H1 (cell line): ENCODE measurements at regions not wholly inside any gene's neighbourhood (a gene's known extent, or its start where the extent isn't known, plus 50 kb on each side); places are given as distances from the start of the nearest gene placed in this dataset.

Experiments
- CTCF ChIA-PET: fragments of 300-600 bp; sonication (Branson Sonifier 250); formaldehyde crosslinking; loops from one replicate; lab custom pipeline; 2021; ENCODE audit not compliant: partially characterized antibody; lab: Charles Lee
- POLR2A ChIA-PET: fragments of 300-600 bp; sonication (Branson Sonifier 250); formaldehyde crosslinking; loops from one replicate; lab custom pipeline; 2021; ENCODE audit warnings: inconsistent platforms; ENCODE audit not compliant: partially characterized antibody; lab: Charles Lee
- DNase-seq, 2 experiments: peaks; one replicate each; pipeline versions ENCODE4 v3.0.0 to v3.0.0-alpha.2; 2010 to 2022; ENCODE audit warnings: low spot score in 2 of 2, low read depth in 1 of 2, mixed read lengths in 1 of 2
- FAIRE-seq: peaks from 2 replicates; lab custom pipeline; 2011; peaks lifted over from hg19 to GRCh38; lab: Jason Lieb, UNC
- H2AFZ ChIP-seq: 2 replicates; pipeline ENCODE4 v1.8.1; 2012; ENCODE audit warnings: low read length, inconsistent platforms
- H2AK5ac ChIP-seq: 2 replicates; pipeline ENCODE4 v1.6.1; 2013; ENCODE audit warnings: low read depth, low read length
- H2BK120ac ChIP-seq: replicated peaks from 2 replicates; pipeline ENCODE3; 2013; ENCODE audit warnings: low read depth, low read length, inconsistent platforms
- H2BK12ac ChIP-seq: 2 replicates; pipeline ENCODE4 v1.6.1; 2013; ENCODE audit warnings: low read depth, low read length
- H2BK15ac ChIP-seq: 2 replicates; pipeline ENCODE4 v1.6.1; 2013; ENCODE audit warnings: low read length
- H2BK20ac ChIP-seq: 2 replicates; pipeline ENCODE4 v1.6.1; 2013; ENCODE audit warnings: low read length
- H2BK5ac ChIP-seq: 2 replicates; pipeline ENCODE4 v1.6.1; 2013; ENCODE audit warnings: low read depth, low read length
- H3K14ac ChIP-seq: 2 replicates; pipeline ENCODE4 v1.6.1; 2013; ENCODE audit warnings: inconsistent platforms; ENCODE audit not compliant: insufficient read length
- H3K18ac ChIP-seq: 2 replicates; pipeline ENCODE4 v1.6.1; 2013; ENCODE audit warnings: low read length; ENCODE audit errors: extremely low read depth
- H3K23ac ChIP-seq: 2 replicates; pipeline ENCODE4 v1.6.1; 2013; ENCODE audit warnings: inconsistent platforms; ENCODE audit not compliant: insufficient read length
- H3K23me2 ChIP-seq: 2 replicates; pipeline ENCODE4 v1.6.1; 2013; ENCODE audit warnings: low read depth, low read length
- H3K27ac ChIP-seq: 2 replicates; pipeline ENCODE4 v1.6.1; 2011; ENCODE audit warnings: low read depth, low read length, inconsistent platforms
- H3K27me3 ChIP-seq, 4 experiments: replicated peaks in 1 of 4; 1 replicate in 1 of 4; 2 replicates in 3 of 4; pipeline versions ENCODE4 v1.6.1 to v1.8.1; 2011 to 2013; ENCODE audit warnings: low read length in 3 of 4, mild to moderate bottlenecking in 3 of 4, inconsistent platforms in 2 of 4, mixed read lengths in 2 of 4, moderate library complexity in 1 of 4; ENCODE audit not compliant: control insufficient read depth in 3 of 4, insufficient read depth in 3 of 4; ENCODE audit errors: extremely low read depth in 1 of 4
- H3K36me3 ChIP-seq, 4 experiments: 2 replicates each; pipeline versions ENCODE4 v1.6.1 to v1.8.1; 2011 to 2013; ENCODE audit warnings: mild to moderate bottlenecking in 4 of 4, low read length in 3 of 4, moderate library complexity in 2 of 4, control low read depth in 1 of 4, inconsistent platforms in 1 of 4; ENCODE audit not compliant: insufficient read depth in 4 of 4, control insufficient read depth in 2 of 4
- H3K4ac ChIP-seq: replicated peaks from 2 replicates; pipeline ENCODE3; 2013; ENCODE audit warnings: low read length, low read depth, mixed read lengths, inconsistent platforms; ENCODE audit not compliant: insufficient read length
- H3K4me1 ChIP-seq, 4 experiments: replicated peaks in 1 of 4; 1 replicate in 1 of 4; 2 replicates in 3 of 4; pipeline versions ENCODE4 v1.6.1 to v1.8.1; 2011 to 2013; ENCODE audit warnings: low read length in 3 of 4, inconsistent platforms in 2 of 4, mixed read lengths in 1 of 4; ENCODE audit not compliant: insufficient read depth in 4 of 4, control insufficient read depth in 3 of 4
- H3K4me2 ChIP-seq, 2 experiments: 2 replicates each; pipeline versions ENCODE4 v1.6.1 to v1.8.1; 2011 to 2013; ENCODE audit warnings: low read depth in 2 of 2, low read length in 2 of 2, control low read depth in 1 of 2, inconsistent platforms in 1 of 2, mild to moderate bottlenecking in 1 of 2; ENCODE audit not compliant: insufficient read depth in 1 of 2
- H3K4me3 ChIP-seq, 4 experiments: fragments of 200-600, 300-600 bp in 1 of 4; sonication (generic), shearing (Covaris generic), sonication (Bioruptor Twin) in 1 of 4; 2 replicates each; pipeline versions ENCODE4 v1.5.1 to v1.8.1; 2011 to 2016; ENCODE audit warnings: low read length in 4 of 4, low read depth in 3 of 4, control low read depth in 2 of 4, inconsistent platforms in 2 of 4, mild to moderate bottlenecking in 2 of 4, mixed read lengths in 1 of 4, moderate library complexity in 1 of 4; ENCODE audit not compliant: insufficient read depth in 2 of 4; ENCODE audit errors: extremely low read depth in 1 of 4
- H3K56ac ChIP-seq: replicated peaks from 2 replicates; pipeline ENCODE3; 2013; ENCODE audit warnings: low read depth, mild to moderate bottlenecking, mixed read lengths, low read length, inconsistent platforms; ENCODE audit not compliant: insufficient read length
- H3K79me1 ChIP-seq: 2 replicates; pipeline ENCODE4 v1.6.1; 2013; ENCODE audit warnings: low read depth, low read length, control low read depth
- H3K79me2 ChIP-seq, 2 experiments: 2 replicates each; pipeline versions ENCODE4 v1.6.1 to v1.8.1; 2012 to 2013; ENCODE audit warnings: low read length in 2 of 2, mild to moderate bottlenecking in 2 of 2, inconsistent platforms in 1 of 2; ENCODE audit not compliant: insufficient read depth in 2 of 2, control insufficient read depth in 1 of 2
- H3K9ac ChIP-seq, 4 experiments: replicated peaks in 1 of 4; 1 replicate in 1 of 4; 2 replicates in 3 of 4; pipeline versions ENCODE4 v1.6.1 to v1.8.1; 2011 to 2013; ENCODE audit warnings: low read depth in 3 of 4, low read length in 3 of 4, control low read depth in 2 of 4, mild to moderate bottlenecking in 2 of 4, moderate library complexity in 2 of 4, inconsistent platforms in 1 of 4; ENCODE audit errors: extremely low read depth in 1 of 4
- H3K9me3 ChIP-seq, 2 experiments: 2 replicates each; pipeline versions ENCODE4 v1.6.1 to v1.8.1; 2012 to 2013; ENCODE audit warnings: mild to moderate bottlenecking in 2 of 2, moderate library complexity in 2 of 2, control low read depth in 1 of 2, inconsistent platforms in 1 of 2, low read depth in 1 of 2, low read length in 1 of 2, mixed read lengths in 1 of 2; ENCODE audit not compliant: insufficient read depth in 2 of 2
- H4K20me1 ChIP-seq, 2 experiments: replicated peaks in 1 of 2; 2 replicates each; pipeline versions ENCODE3 to v1.8.1; 2011 to 2013; ENCODE audit warnings: inconsistent platforms in 2 of 2, low read length in 2 of 2, mild to moderate bottlenecking in 1 of 2; ENCODE audit not compliant: insufficient read depth in 2 of 2, control insufficient read depth in 1 of 2
- H4K5ac ChIP-seq: 2 replicates; pipeline ENCODE4 v1.6.1; 2013; ENCODE audit warnings: low read length, low read depth, mixed read lengths, inconsistent platforms; ENCODE audit not compliant: insufficient read length
- H4K8ac ChIP-seq: 2 replicates; pipeline ENCODE4 v1.8.0; 2013; ENCODE audit warnings: mild to moderate bottlenecking, moderate library complexity, low read length, inconsistent platforms; ENCODE audit not compliant: insufficient read depth; ENCODE audit errors: extremely low read depth
- H4K91ac ChIP-seq: replicated peaks from 2 replicates; pipeline ENCODE3; 2013; ENCODE audit warnings: low read length, mixed read lengths, inconsistent platforms; ENCODE audit not compliant: insufficient read length
- EGR1 ChIP-seq: IDR thresholded peaks from 2 replicates; pipeline ENCODE4 v1.6.1; 2011; ENCODE audit warnings: low read depth, low read length, borderline replicate concordance
- EP300 ChIP-seq, 2 experiments: IDR thresholded peaks; 1 replicate in 1 of 2; 2 replicates in 1 of 2; pipeline ENCODE4 v1.6.1; 2011 to 2012; ENCODE audit warnings: low read depth in 2 of 2, low read length in 2 of 2, mild to moderate bottlenecking in 2 of 2, borderline replicate concordance in 1 of 2, inconsistent platforms in 1 of 2, moderate library complexity in 1 of 2
- FOSL1 ChIP-seq: IDR thresholded peaks from 2 replicates; pipeline ENCODE4 v1.6.1; 2011; ENCODE audit warnings: mild to moderate bottlenecking, low read depth, low read length, moderate library complexity; ENCODE audit not compliant: insufficient read depth
- HDAC6 ChIP-seq: IDR thresholded peaks from one replicate; pipeline ENCODE4 v1.7.1; 2012; ENCODE audit warnings: low read depth, mild to moderate bottlenecking, inconsistent platforms, low read length, moderate library complexity
- JUN ChIP-seq: IDR thresholded peaks from 2 replicates; pipeline ENCODE4 v1.6.1; 2011; ENCODE audit warnings: low read depth, mild to moderate bottlenecking, improper control_type of control experiment, low read length
- MAFK ChIP-seq: IDR thresholded peaks from 2 replicates; pipeline ENCODE4 v1.6.1; 2012; ENCODE audit warnings: low read depth, mild to moderate bottlenecking, improper control_type of control experiment, low read length
- PHF8 ChIP-seq: fragments of 200-600 bp; sonication (generic); conservative IDR thresholded peaks from 2 replicates; pipeline ENCODE4 v1.7.1; 2012; ENCODE audit warnings: low read depth, mild to moderate bottlenecking, inconsistent platforms, low read length, moderate library complexity
- RFX5 ChIP-seq: IDR thresholded peaks from 2 replicates; pipeline ENCODE4 v1.6.1; 2011; ENCODE audit warnings: low read depth, low read length, improper control_type of control experiment, borderline replicate concordance
- SIX5 ChIP-seq: IDR thresholded peaks from 2 replicates; pipeline ENCODE4 v1.6.1; 2011; ENCODE audit warnings: mild to moderate bottlenecking, low read depth, low read length
- SRF ChIP-seq: IDR thresholded peaks from 2 replicates; pipeline ENCODE4 v1.6.1; 2011; ENCODE audit warnings: mild to moderate bottlenecking, low read depth, low read length, moderate library complexity
- TEAD4 ChIP-seq: IDR thresholded peaks from 2 replicates; pipeline ENCODE4 v1.6.1; 2012; ENCODE audit warnings: low read depth, low read length, inconsistent platforms, mixed read lengths
- ZNF274 ChIP-seq: IDR thresholded peaks from 2 replicates; pipeline ENCODE4 v1.7.0; 2012; ENCODE audit warnings: low read length, borderline replicate concordance; ENCODE audit errors: extremely low read depth
- WGBS, 2 experiments: shearing (Covaris generic) in 1 of 2; methylation state at CpG; one replicate each; pipeline versions ENCODE4 v1.1.6 to v1.1.7; 2013 to 2015; ENCODE audit warnings: low lambda C conversion rate in 2 of 2, mixed read lengths in 2 of 2, inconsistent platforms in 1 of 2, low coverage in 1 of 2, missing lambda C conversion rate in 1 of 2; ENCODE audit not compliant: insufficient replicate concordance in 2 of 2, insufficient coverage in 1 of 2, insufficient read length in 1 of 2; ENCODE audit errors: extremely low coverage in 1 of 2, missing lambda C conversion rate in 1 of 2; 5-methylcytosine and 5-hydroxymethylcytosine counted together
- TF ChIP-seq, protein P1 (sequence below): IDR thresholded peaks from 2 replicates; pipeline ENCODE4 v1.6.1; 2012; ENCODE audit warnings: low read length, inconsistent platforms

- no peak overlapping the region for H4K5ac ChIP-seq
- H3K4me1 ChIP-seq: no peaks in the 10 kb centered on the region
- FAIRE-seq: no peak
- no peak overlapping the region for H2BK20ac ChIP-seq
- H3K23ac ChIP-seq: no peak overlapping the region
- no peak overlapping the region for H4K8ac ChIP-seq
- H2AK5ac ChIP-seq: no peak overlapping the region
- no peak overlapping the region for H3K9ac ChIP-seq
- H3K4ac ChIP-seq: no peak overlapping the region
- no peak overlapping the region for H3K4me3 ChIP-seq
- no peak overlapping the region for H3K27ac ChIP-seq
- no peaks in the 10 kb centered on the region for H3K23me2 ChIP-seq
- no peak for DNase-seq
- H3K18ac ChIP-seq: no peak overlapping the region
- no peak overlapping the region for H4K91ac ChIP-seq
- no peaks in the 10 kb centered on the region for H3K36me3 ChIP-seq
- H3K27me3 ChIP-seq: no peaks in the 10 kb centered on the region
- no peaks in the 10 kb centered on the region for H4K20me1 ChIP-seq
- H2BK15ac ChIP-seq: no peak overlapping the region
- no peak overlapping the region for H3K14ac ChIP-seq
- no peak overlapping the region for H3K56ac ChIP-seq
- H3K9me3 ChIP-seq: no peaks in the 10 kb centered on the region
- H3K4me2 ChIP-seq: no peak overlapping the region
- ChIA-PET POLR2A (no interaction called here), CTCF (no interaction called here)
- H2BK120ac ChIP-seq: no peak overlapping the region
- H3K79me1 ChIP-seq: no peaks in the 10 kb centered on the region
- H2BK5ac ChIP-seq: no peak overlapping the region
- whole genome bisulfite sequencing, 2 experiments: 97% methylated on average over 3 of the region's 3 CpGs; no CpG with 5 or more reads in 1 of the 2 experiments
- H3K79me2 ChIP-seq: no peaks in the 10 kb centered on the region
- H2AFZ ChIP-seq: no peak overlapping the region
- no peak overlapping the region for H2BK12ac ChIP-seq
- TF ChIP-seq, protein P1, sequence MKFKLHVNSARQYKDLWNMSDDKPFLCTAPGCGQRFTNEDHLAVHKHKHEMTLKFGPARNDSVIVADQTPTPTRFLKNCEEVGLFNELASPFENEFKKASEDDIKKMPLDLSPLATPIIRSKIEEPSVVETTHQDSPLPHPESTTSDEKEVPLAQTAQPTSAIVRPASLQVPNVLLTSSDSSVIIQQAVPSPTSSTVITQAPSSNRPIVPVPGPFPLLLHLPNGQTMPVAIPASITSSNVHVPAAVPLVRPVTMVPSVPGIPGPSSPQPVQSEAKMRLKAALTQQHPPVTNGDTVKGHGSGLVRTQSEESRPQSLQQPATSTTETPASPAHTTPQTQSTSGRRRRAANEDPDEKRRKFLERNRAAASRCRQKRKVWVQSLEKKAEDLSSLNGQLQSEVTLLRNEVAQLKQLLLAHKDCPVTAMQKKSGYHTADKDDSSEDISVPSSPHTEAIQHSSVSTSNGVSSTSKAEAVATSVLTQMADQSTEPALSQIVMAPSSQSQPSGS: no peak
- TF ChIP-seq JUN (no peak), EGR1 (no peak), PHF8 (no peak), SRF (no peak), RFX5 (no peak), FOSL1 (no peak), ZNF274 (no peak), SIX5 (no peak), MAFK (no peak), EP300 (IDR thresholded peaks at IDR 0.05; ENCODE audit: borderline replicate concordance in 1 of 2, low read depth in 2 of 2, low read length in 2 of 2) (no peak), HDAC6 (no peak), TEAD4 (no peak)
Measured at GRCh38 chr2:177117755-177118154, 94.8 kb upstream of the HNRNPA3 start.
